Osteoblast (primary cell): ENCODE measurements at regions not wholly inside any gene's neighbourhood (a gene's known extent, or its start where the extent isn't known, plus 50 kb on each side); places are given as distances from the start of the nearest gene placed in this dataset.
A peak's percentile ranks its signal among the peaks of the same experiment; 100 is the strongest.
"Not testable (repeated sequence)": the region's sequence is repeated elsewhere in the genome, so short reads cannot be mapped to it uniquely, and the experiment has no call there.

ENCODE experiments used
- DNase-seq: peaks from one replicate; pipeline ENCODE4 v3.0.0; 2011; ENCODE audit warnings: low spot score, mixed read lengths; ENCODE audit not compliant: insufficient read length; ENCODE audit errors: missing footprints
- H2AFZ ChIP-seq: 2 replicates; pipeline ENCODE4 v1.6.0; 2011; ENCODE audit warnings: mild to moderate bottlenecking, low read length
- H3K27ac ChIP-seq: 2 replicates; pipeline ENCODE4 v1.5.1; 2011; ENCODE audit warnings: mild to moderate bottlenecking, low read depth, low read length, moderate library complexity
- H3K27me3 ChIP-seq: 2 replicates; pipeline ENCODE4 v1.6.0; 2012; ENCODE audit warnings: mild to moderate bottlenecking, control low read depth, inconsistent platforms, low read length, moderate library complexity; ENCODE audit not compliant: insufficient read depth
- H3K36me3 ChIP-seq: 2 replicates; pipeline ENCODE4 v1.5.1; 2011; ENCODE audit warnings: mild to moderate bottlenecking, low read length, control low read depth, moderate library complexity; ENCODE audit not compliant: insufficient read depth
- H3K4me1 ChIP-seq: 2 replicates; pipeline ENCODE4 v1.5.1; 2011; ENCODE audit warnings: mild to moderate bottlenecking, low read length, control low read depth, moderate library complexity; ENCODE audit not compliant: insufficient read depth
- H3K4me2 ChIP-seq: 2 replicates; pipeline ENCODE4 v1.6.0; 2011; ENCODE audit warnings: mild to moderate bottlenecking, low read length; ENCODE audit not compliant: insufficient read depth
- H3K4me3 ChIP-seq: fragments of 200-600 bp; sonication (generic); 3 replicates; pipeline ENCODE4 v1.5.1; 2012; ENCODE audit warnings: mild to moderate bottlenecking, low read length, inconsistent platforms; ENCODE audit not compliant: insufficient read depth
- H3K79me2 ChIP-seq: 2 replicates; pipeline ENCODE4 v1.6.0; 2012; ENCODE audit warnings: mild to moderate bottlenecking, low read length, control low read depth, inconsistent platforms; ENCODE audit not compliant: insufficient read depth
- H3K9me3 ChIP-seq: 2 replicates; pipeline ENCODE4 v1.5.1; 2011; ENCODE audit warnings: low read depth, low read length, control low read depth
- H4K20me1 ChIP-seq: 2 replicates; pipeline ENCODE4 v1.6.0; 2012; ENCODE audit warnings: mild to moderate bottlenecking, low read length, control low read depth; ENCODE audit not compliant: insufficient read depth
- CTCF ChIP-seq: IDR thresholded peaks from 2 replicates; pipeline ENCODE4 v1.5.1; 2011; ENCODE audit warnings: mild to moderate bottlenecking, low read depth, low read length, moderate library complexity; ENCODE audit errors: extremely low read depth

- no peak overlapping the region for H3K27ac ChIP-seq
- H3K4me2 ChIP-seq: no peak overlapping the region
- TF ChIP-seq CTCF: no peak
- H3K36me3 ChIP-seq: no peaks in the 10 kb centered on the region
- peaks cover 3% of the 10 kb centered on the region for H3K27me3 ChIP-seq
- no peaks in the 10 kb centered on the region for H3K9me3 ChIP-seq
- no peak for DNase-seq
- no peaks in the 10 kb centered on the region for H4K20me1 ChIP-seq
- H3K4me1 ChIP-seq: no peaks in the 10 kb centered on the region
- no peak overlapping the region for H3K4me3 ChIP-seq
- H3K79me2 ChIP-seq: no peaks in the 10 kb centered on the region
- no peak overlapping the region for H2AFZ ChIP-seq
Observed at GRCh38 chr4:73343432-73343831, 60.7 kb upstream of the ALB start.

- Histone ChIP-seq H3K9me3 (no peaks in the 10 kb centered on the region), H3K4me1 (no peaks in the 10 kb centered on the region), H3K79me2 (no peaks in the 10 kb centered on the region), H3K36me3 (no peaks in the 10 kb centered on the region), H3K27me3 (peaks cover 3% of the 10 kb centered on the region), H3K4me2 (no peak overlapping the region), H4K20me1 (no peaks in the 10 kb centered on the region), H3K4me3 (no peak overlapping the region), H3K27ac (no peak overlapping the region), H2AFZ (no peak overlapping the region)
- peak; percentile 68 for TF ChIP-seq CTCF
- DNase-seq: no peak
Observed at GRCh38 chr4:73341454-73341853, 62.6 kb upstream of the ALB start.

- Histone ChIP-seq H3K4me2 (no peak overlapping the region), H3K36me3 (no peaks in the 10 kb centered on the region), H2AFZ (no peak overlapping the region), H3K27ac (no peak overlapping the region), H3K9me3 (no peaks in the 10 kb centered on the region), H3K4me1 (no peaks in the 10 kb centered on the region), H3K4me3 (no peak overlapping the region), H4K20me1 (no peaks in the 10 kb centered on the region), H3K27me3 (peaks cover 3% of the 10 kb centered on the region), H3K79me2 (no peaks in the 10 kb centered on the region)
- DNase-seq: no peak
- TF ChIP-seq CTCF: no peak
Observed at GRCh38 chr4:73340917-73341316, 63.2 kb upstream of the ALB start.

- no peak for TF ChIP-seq CTCF
- no peaks in the 10 kb centered on the region for H3K79me2 ChIP-seq
- no peak overlapping the region for H2AFZ ChIP-seq
- H4K20me1 ChIP-seq: no peaks in the 10 kb centered on the region
- no peak overlapping the region for H3K4me2 ChIP-seq
- H3K4me1 ChIP-seq: no peaks in the 10 kb centered on the region
- no peak overlapping the region for H3K27ac ChIP-seq
- DNase-seq: peak; percentile 55
- no peaks in the 10 kb centered on the region for H3K36me3 ChIP-seq
- H3K4me3 ChIP-seq: no peak overlapping the region
- no peaks in the 10 kb centered on the region for H3K27me3 ChIP-seq
- no peaks in the 10 kb centered on the region for H3K9me3 ChIP-seq
Observed at GRCh38 chr4:73335679-73336078, 68.4 kb upstream of the ALB start.

GRCh38 chr4:73332012-73332411, 72.1 kb upstream of the ALB start:
- not testable (repeated sequence) for DNase-seq, H3K4me3 ChIP-seq, H3K27me3 ChIP-seq, H2AFZ ChIP-seq, H4K20me1 ChIP-seq, H3K36me3 ChIP-seq, H3K9me3 ChIP-seq, H3K27ac ChIP-seq, H3K4me1 ChIP-seq, H3K4me2 ChIP-seq, H3K79me2 ChIP-seq
